IMR-90 (cell line): ENCODE measurements at regions not wholly inside any gene's neighbourhood (a gene's known extent, or its start where the extent isn't known, plus 50 kb on each side); places are given as distances from the start of the nearest gene placed in this dataset.

Experiments used
- ATAC-seq: fragments of 200-7000 bp; cut with Tn5 transposase; 2 replicates; pipeline ENCODE4 v1.9.1; 2020; ENCODE audit warnings: low read depth, mild to moderate bottlenecking, moderate library complexity
- BruUV-seq: library from RNA; stranded (reverse); fragments of 400-500 nt; replicated peaks from 2 replicates; lab custom pipeline; 2021; lab: Mats Ljungman, UMichigan
- CTCF ChIA-PET: fragments of 300-600 bp; formaldehyde crosslinking; extraction: SDS; loops from one replicate; lab custom pipeline; 2021; ENCODE audit warnings: antibody characterized with exemption; lab: Yijun Ruan, JAX
- POLR2A ChIA-PET: fragments of 300-600 bp; sonication (Branson Sonifier 250); formaldehyde crosslinking; loops from one replicate; lab custom pipeline; 2022; ENCODE audit warnings: antibody characterized with exemption; ENCODE audit not compliant: unreplicated experiment; lab: Charles Lee
- DNase-seq: peaks from one replicate; pipeline ENCODE4 v3.0.0; 2013
- H2AFZ ChIP-seq: replicated peaks from 2 replicates; pipeline ENCODE3; 2013; ENCODE audit warnings: low read length, mild to moderate bottlenecking; ENCODE audit not compliant: poor library complexity
- H2AK5ac ChIP-seq: 2 replicates; pipeline ENCODE4 v1.6.1; 2013; ENCODE audit warnings: low read depth, low read length, inconsistent platforms
- H2AK9ac ChIP-seq: replicated peaks from 2 replicates; pipeline ENCODE3; 2013; ENCODE audit warnings: mild to moderate bottlenecking, low read depth, low read length, moderate library complexity; ENCODE audit not compliant: poor library complexity
- H2BK120ac ChIP-seq: 2 replicates; pipeline ENCODE4 v1.6.1; 2013; ENCODE audit warnings: low read depth, low read length, inconsistent platforms
- H2BK15ac ChIP-seq: 3 replicates; pipeline ENCODE4 v1.6.1; 2013; ENCODE audit warnings: low read depth, low read length, inconsistent platforms
- H2BK20ac ChIP-seq: 2 replicates; pipeline ENCODE4 v1.6.1; 2013; ENCODE audit warnings: low read depth, mild to moderate bottlenecking, inconsistent platforms, low read length, moderate library complexity
- H2BK5ac ChIP-seq: 2 replicates; pipeline ENCODE4 v1.6.1; 2013; ENCODE audit warnings: mild to moderate bottlenecking, low read depth, low read length, inconsistent platforms; ENCODE audit not compliant: poor library complexity, severe bottlenecking
- H3K14ac ChIP-seq: replicated peaks from 2 replicates; pipeline ENCODE4 v1.6.1; 2013; ENCODE audit warnings: low read depth, low read length, inconsistent platforms
- H3K18ac ChIP-seq: 2 replicates; pipeline ENCODE4 v1.6.1; 2013; ENCODE audit warnings: low read depth, low read length, control low read depth
- H3K23ac ChIP-seq: 2 replicates; pipeline ENCODE4 v1.6.1; 2013; ENCODE audit warnings: low read depth, low read length, inconsistent platforms
- H3K27ac ChIP-seq: 2 replicates; pipeline ENCODE4 v1.5.1; 2013; ENCODE audit warnings: mild to moderate bottlenecking, control low read depth, low read length; ENCODE audit not compliant: insufficient read depth
- H3K27me3 ChIP-seq: 2 replicates; pipeline ENCODE4 v1.6.1; 2013; ENCODE audit warnings: low read length; ENCODE audit not compliant: control insufficient read depth, insufficient read depth
- H3K36me3 ChIP-seq: 2 replicates; pipeline ENCODE4 v1.6.1; 2013; ENCODE audit warnings: low read length, mixed read lengths; ENCODE audit not compliant: control insufficient read depth, insufficient read depth
- H3K4ac ChIP-seq: 2 replicates; pipeline ENCODE4 v1.6.1; 2013; ENCODE audit warnings: low read depth, low read length, inconsistent platforms
- H3K4me1 ChIP-seq: 2 replicates; pipeline ENCODE4 v1.6.1; 2013; ENCODE audit warnings: low read length, mixed read lengths; ENCODE audit not compliant: control insufficient read depth, insufficient read depth
- H3K4me2 ChIP-seq: 2 replicates; pipeline ENCODE4 v1.6.1; 2013; ENCODE audit warnings: low read depth, mild to moderate bottlenecking, control low read depth, low read length, moderate library complexity
- H3K4me3 ChIP-seq: 2 replicates; pipeline ENCODE4 v1.5.1; 2013; ENCODE audit warnings: low read depth, mild to moderate bottlenecking, control low read depth, low read length, moderate library complexity; ENCODE audit not compliant: insufficient read depth
- H3K56ac ChIP-seq: 2 replicates; pipeline ENCODE4 v1.6.1; 2013; ENCODE audit warnings: low read length, inconsistent platforms; ENCODE audit not compliant: insufficient read depth; ENCODE audit errors: extremely low read depth
- H3K79me1 ChIP-seq, 2 experiments: 2 replicates each; pipeline ENCODE4 v1.6.1; 2013; ENCODE audit warnings: low read length in 2 of 2, inconsistent platforms in 1 of 2, low read depth in 1 of 2
- H3K9ac ChIP-seq: 2 replicates; pipeline ENCODE4 v1.6.1; 2013; ENCODE audit warnings: low read depth, low read length, control low read depth
- H3K9me1 ChIP-seq: 2 replicates; pipeline ENCODE4 v1.6.1; 2013; ENCODE audit warnings: low read length, inconsistent platforms; ENCODE audit not compliant: insufficient read depth
- H3K9me3 ChIP-seq: 2 replicates; pipeline ENCODE4 v1.6.1; 2013; ENCODE audit warnings: low read length; ENCODE audit not compliant: control insufficient read depth, insufficient read depth
- H4K20me1 ChIP-seq: 2 replicates; pipeline ENCODE4 v1.6.1; 2013; ENCODE audit warnings: low read length, inconsistent platforms; ENCODE audit not compliant: insufficient read depth
- H4K5ac ChIP-seq: 2 replicates; pipeline ENCODE4 v1.6.1; 2013; ENCODE audit warnings: mild to moderate bottlenecking, low read depth, low read length, control low read depth
- H4K8ac ChIP-seq, 2 experiments: 2 replicates each; pipeline ENCODE4 v1.6.1; 2013; ENCODE audit warnings: low read depth in 2 of 2, low read length in 2 of 2, control low read depth in 1 of 2, inconsistent platforms in 1 of 2
- H4K91ac ChIP-seq: 2 replicates; pipeline ENCODE4 v1.6.1; 2013; ENCODE audit warnings: low read depth, low read length, inconsistent platforms; ENCODE audit not compliant: insufficient read depth
- BHLHE40 ChIP-seq: fragments of 150-350 bp; IDR thresholded peaks from 2 replicates; pipeline ENCODE4 v1.6.1; 2016; ENCODE audit warnings: mild to moderate bottlenecking, low read depth, low read length
- CTCF ChIP-seq: conservative IDR thresholded peaks from 2 replicates; pipeline ENCODE4 v1.5.1; 2012; ENCODE audit warnings: mild to moderate bottlenecking, low read depth, low read length, improper control_type of control experiment
- FOS ChIP-seq: fragments of 150-350 bp; IDR thresholded peaks from 2 replicates; pipeline ENCODE4 v1.6.1; 2016; ENCODE audit warnings: low read depth, low read length
- MAFK ChIP-seq: IDR thresholded peaks from 2 replicates; pipeline ENCODE4 v1.6.1; 2012; ENCODE audit warnings: low read depth, low read length, improper control_type of control experiment
- MXI1 ChIP-seq: IDR thresholded peaks from 2 replicates; pipeline ENCODE4 v1.6.1; 2012; ENCODE audit warnings: low read depth, mild to moderate bottlenecking, low read length, moderate library complexity, borderline replicate concordance
- NFE2L2 ChIP-seq: fragments of 150-350 bp; IDR thresholded peaks from 2 replicates; pipeline ENCODE4 v1.6.1; 2016; ENCODE audit warnings: low read depth, mild to moderate bottlenecking, low read length
- POLR2A ChIP-seq: IDR thresholded peaks from 2 replicates; pipeline ENCODE4 v1.6.1; 2012; ENCODE audit warnings: mild to moderate bottlenecking, low read depth, low read length
- RAD21 ChIP-seq: IDR thresholded peaks from 2 replicates; pipeline ENCODE4 v1.6.1; 2012; ENCODE audit warnings: low read length, improper control_type of control experiment
- RCOR1 ChIP-seq: IDR thresholded peaks from 2 replicates; pipeline ENCODE4 v1.6.1; 2012; ENCODE audit warnings: mild to moderate bottlenecking, low read length, improper control_type of control experiment; ENCODE audit not compliant: insufficient replicate concordance
- RFX5 ChIP-seq: IDR thresholded peaks from 2 replicates; pipeline ENCODE4 v1.8.0; 2012; ENCODE audit warnings: low read depth, mild to moderate bottlenecking, low read length, moderate library complexity
- USF2 ChIP-seq: fragments of 150-350 bp; IDR thresholded peaks from 2 replicates; pipeline ENCODE4 v1.6.1; 2017; ENCODE audit warnings: mild to moderate bottlenecking, antibody characterized with exemption, low read length, low read depth
- WGBS, 2 experiments: methylation state at CpG; one replicate each; pipeline versions ENCODE4 v1.1.5 to v1.1.7; 2013; ENCODE audit warnings: missing lambda C conversion rate in 2 of 2; ENCODE audit not compliant: insufficient read length in 1 of 2; ENCODE audit errors: extremely low coverage in 2 of 2; 5-methylcytosine and 5-hydroxymethylcytosine counted together
- dilution Hi-C: fragments of 300-500 bp; cut with HindIII; formaldehyde crosslinking; loops from one replicate; pipeline ENCODE4 v1.14.3; 2018; ENCODE audit warnings: low sequenced_read_pairs; ENCODE audit not compliant: unreplicated experiment
- in situ Hi-C: fragments of 300-500 bp; cut with MboI; formaldehyde crosslinking; loops from 3 replicates; pipeline ENCODE4 v1.14.3; 2019; ENCODE audit warnings: low sequenced_read_pairs, inconsistent platforms, mixed read lengths
- intact Hi-C: fragments of 100-400 bp; cut with micrococcal nuclease; formaldehyde crosslinking; loops from 2 replicates; pipeline ENCODE4 v1.10.0; 2022
- TF ChIP-seq, protein P1 (sequence below): fragments of 150-350 bp; IDR thresholded peaks from 2 replicates; pipeline ENCODE4 v1.6.1; 2016; ENCODE audit warnings: low read depth, mild to moderate bottlenecking, low read length, moderate library complexity, borderline replicate concordance

- no peak overlapping the region for H3K23ac ChIP-seq
- in situ Hi-C loops = no loop called here
- H3K36me3 ChIP-seq = no peaks in the 10 kb centered on the region
- no peak for TF ChIP-seq RFX5
- TF ChIP-seq RAD21 = no peak
- no peak for TF ChIP-seq BHLHE40
- no peak for TF ChIP-seq NFE2L2
- TF ChIP-seq RCOR1 = no peak
- no peak for TF ChIP-seq MAFK
- TF ChIP-seq, protein P1, sequence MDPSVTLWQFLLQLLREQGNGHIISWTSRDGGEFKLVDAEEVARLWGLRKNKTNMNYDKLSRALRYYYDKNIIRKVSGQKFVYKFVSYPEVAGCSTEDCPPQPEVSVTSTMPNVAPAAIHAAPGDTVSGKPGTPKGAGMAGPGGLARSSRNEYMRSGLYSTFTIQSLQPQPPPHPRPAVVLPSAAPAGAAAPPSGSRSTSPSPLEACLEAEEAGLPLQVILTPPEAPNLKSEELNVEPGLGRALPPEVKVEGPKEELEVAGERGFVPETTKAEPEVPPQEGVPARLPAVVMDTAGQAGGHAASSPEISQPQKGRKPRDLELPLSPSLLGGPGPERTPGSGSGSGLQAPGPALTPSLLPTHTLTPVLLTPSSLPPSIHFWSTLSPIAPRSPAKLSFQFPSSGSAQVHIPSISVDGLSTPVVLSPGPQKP = no peak
- no peak for TF ChIP-seq FOS
- no peak for TF ChIP-seq MXI1
- no peak for TF ChIP-seq CTCF
- no peak for TF ChIP-seq USF2
- no peak for TF ChIP-seq POLR2A
- H2AFZ ChIP-seq = no peak overlapping the region
- no peaks in the 10 kb centered on the region for H3K4me1 ChIP-seq
- H3K4me3 ChIP-seq = no peak overlapping the region
- H2BK20ac ChIP-seq = no peak overlapping the region
- ATAC-seq (no peak), DNase-seq (no peak)
- BruUV-seq = no TSS peak
- no peak overlapping the region for H4K91ac ChIP-seq
- WGBS, 2 experiments = no CpG with 5 or more reads among the region's 4 CpGs
- H2AK9ac ChIP-seq = no peak overlapping the region
- no peak overlapping the region for H3K18ac ChIP-seq
- H2AK5ac ChIP-seq = no peak overlapping the region
- no peak overlapping the region for H3K56ac ChIP-seq
- no peak overlapping the region for H3K27ac ChIP-seq
- no peaks in the 10 kb centered on the region for H3K9me3 ChIP-seq
- H2BK5ac ChIP-seq = no peak overlapping the region
- no peaks in the 10 kb centered on the region for H3K9me1 ChIP-seq
- H3K27me3 ChIP-seq = peaks cover 23% of the 10 kb centered on the region
- CTCF ChIA-PET = no interaction called here
- H4K8ac ChIP-seq = no peak overlapping the region
- no peak overlapping the region for H4K5ac ChIP-seq
- no peak overlapping the region for H2BK120ac ChIP-seq
- H4K20me1 ChIP-seq = no peaks in the 10 kb centered on the region
- intact Hi-C loops = no loop called here
- dilution Hi-C loops = no loop called here
- no peak overlapping the region for H3K4me2 ChIP-seq
- no peak overlapping the region for H3K9ac ChIP-seq
- no peak overlapping the region for H2BK15ac ChIP-seq
- H3K14ac ChIP-seq = no peak overlapping the region
- no peak overlapping the region for H3K4ac ChIP-seq
- no peaks in the 10 kb centered on the region for H3K79me1 ChIP-seq
- POLR2A ChIA-PET = no interaction called here
These were observed 326.0 kb downstream of the FBXW7 start for GRCh38 chr4:152209772-152210493.
